ENCODE measurements at regions not wholly inside any gene's neighbourhood (a gene's known extent, or its start where the extent isn't known, plus 50 kb on each side); places are given as distances from the start of the nearest gene placed in this dataset.

DNA sequence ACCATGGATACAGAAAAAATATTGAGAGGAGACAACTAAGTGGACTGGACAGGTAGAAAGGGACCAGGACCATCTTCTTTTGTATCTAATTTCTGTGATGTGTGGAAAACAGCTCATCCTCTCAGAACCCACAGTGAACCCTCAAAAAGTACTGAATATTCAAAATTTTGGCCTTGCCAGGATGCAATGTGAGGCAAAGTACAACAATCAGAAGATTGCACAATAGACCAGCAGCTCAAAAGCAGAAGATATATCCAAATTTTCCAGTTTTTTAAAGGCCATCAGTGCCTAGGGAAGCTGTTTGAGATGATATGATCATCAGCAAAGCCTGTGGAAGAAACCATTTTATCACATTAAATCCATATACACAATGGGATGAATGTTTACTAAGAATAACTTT is 973.3 kb upstream of the MIR17HG start:
- no peaks in the 10 kb centered on the region for H3K27me3 ChIP-seq
- no peak overlapping the region for H3K27ac ChIP-seq
- no peaks in the 10 kb centered on the region for H3K9me3 ChIP-seq
- H3K36me3 ChIP-seq: no peaks in the 10 kb centered on the region
- H3K4me3 ChIP-seq: no peak overlapping the region
- TF ChIP-seq, protein P1, sequence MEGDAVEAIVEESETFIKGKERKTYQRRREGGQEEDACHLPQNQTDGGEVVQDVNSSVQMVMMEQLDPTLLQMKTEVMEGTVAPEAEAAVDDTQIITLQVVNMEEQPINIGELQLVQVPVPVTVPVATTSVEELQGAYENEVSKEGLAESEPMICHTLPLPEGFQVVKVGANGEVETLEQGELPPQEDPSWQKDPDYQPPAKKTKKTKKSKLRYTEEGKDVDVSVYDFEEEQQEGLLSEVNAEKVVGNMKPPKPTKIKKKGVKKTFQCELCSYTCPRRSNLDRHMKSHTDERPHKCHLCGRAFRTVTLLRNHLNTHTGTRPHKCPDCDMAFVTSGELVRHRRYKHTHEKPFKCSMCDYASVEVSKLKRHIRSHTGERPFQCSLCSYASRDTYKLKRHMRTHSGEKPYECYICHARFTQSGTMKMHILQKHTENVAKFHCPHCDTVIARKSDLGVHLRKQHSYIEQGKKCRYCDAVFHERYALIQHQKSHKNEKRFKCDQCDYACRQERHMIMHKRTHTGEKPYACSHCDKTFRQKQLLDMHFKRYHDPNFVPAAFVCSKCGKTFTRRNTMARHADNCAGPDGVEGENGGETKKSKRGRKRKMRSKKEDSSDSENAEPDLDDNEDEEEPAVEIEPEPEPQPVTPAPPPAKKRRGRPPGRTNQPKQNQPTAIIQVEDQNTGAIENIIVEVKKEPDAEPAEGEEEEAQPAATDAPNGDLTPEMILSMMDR (IDR thresholded peaks at IDR 0.05): no peak
- TF ChIP-seq POLR2A (IDR thresholded peaks at IDR 0.05): no peak
- no peaks in the 10 kb centered on the region for H3K4me1 ChIP-seq
- intact Hi-C loops (cut with DNase I): no loop called here
- no peak for DNase-seq

DNA sequence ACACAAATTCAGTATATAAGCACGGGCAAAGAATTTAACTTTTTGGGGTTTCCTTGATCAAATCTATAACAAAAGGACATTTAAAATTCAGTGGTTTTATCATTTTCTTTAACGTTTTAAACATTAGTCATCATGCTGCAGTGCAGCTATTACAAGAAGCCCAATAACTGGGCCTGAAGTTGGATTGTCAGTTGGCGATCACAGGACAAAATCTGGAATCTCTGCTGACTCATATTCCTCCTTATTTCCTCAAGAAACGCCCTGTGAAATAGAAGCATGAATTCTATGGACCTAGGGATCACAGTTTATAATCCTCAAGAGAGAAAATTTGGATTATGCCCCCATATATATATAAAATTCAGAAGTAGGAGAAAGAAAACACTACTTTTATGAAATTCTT is 971.6 kb upstream of the MIR17HG start:
- no peaks in the 10 kb centered on the region for H3K27me3 ChIP-seq
- intact Hi-C loops (cut with DNase I): no loop called here
- H3K27ac ChIP-seq: no peak overlapping the region
- DNase-seq: no peak
- 70 to 77% methylated on average over 4 of the region's 4 CpGs for WGBS, 2 donors
- no peaks in the 10 kb centered on the region for H3K36me3 ChIP-seq
- no peaks in the 10 kb centered on the region for H3K9me3 ChIP-seq
- TF ChIP-seq, protein P1 (IDR thresholded peaks at IDR 0.05): no peak
- TF ChIP-seq POLR2A (IDR thresholded peaks at IDR 0.05): no peak
- no peaks in the 10 kb centered on the region for H3K4me1 ChIP-seq
- no peak overlapping the region for H3K4me3 ChIP-seq

DNA sequence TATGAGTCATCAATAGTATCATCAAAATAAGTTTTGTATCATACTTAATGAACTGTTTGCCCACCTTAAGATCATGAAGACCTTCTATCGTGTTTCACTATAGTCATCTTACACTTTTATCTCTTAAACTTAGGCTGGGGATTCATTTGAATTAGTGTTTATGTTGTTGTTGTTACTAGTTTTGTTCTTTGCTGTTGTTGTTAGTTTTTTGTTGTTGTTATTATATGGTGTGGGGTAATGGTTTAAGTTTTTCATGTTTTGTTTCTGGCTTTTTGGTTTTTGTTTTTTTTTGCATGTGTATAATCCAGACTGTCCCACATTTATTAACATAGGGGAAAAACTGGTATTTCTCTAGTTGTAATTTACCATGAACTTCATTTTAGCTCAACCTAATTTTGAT is 965.1 kb upstream of the MIR17HG start:
- intact Hi-C loops (cut with DNase I): no loop called here
- 58 to 78% methylated on average over 1 of the region's 1 CpG for WGBS, 2 donors
- TF ChIP-seq POLR2A (IDR thresholded peaks at IDR 0.05): no peak
- TF ChIP-seq, protein P1 (IDR thresholded peaks at IDR 0.05): no peak
- Histone ChIP-seq H3K27ac (no peak overlapping the region), H3K27me3 (no peaks in the 10 kb centered on the region), H3K4me3 (no peak overlapping the region), H3K9me3 (no peaks in the 10 kb centered on the region), H3K4me1 (no peaks in the 10 kb centered on the region), H3K36me3 (no peaks in the 10 kb centered on the region)
- no peak for DNase-seq

DNA sequence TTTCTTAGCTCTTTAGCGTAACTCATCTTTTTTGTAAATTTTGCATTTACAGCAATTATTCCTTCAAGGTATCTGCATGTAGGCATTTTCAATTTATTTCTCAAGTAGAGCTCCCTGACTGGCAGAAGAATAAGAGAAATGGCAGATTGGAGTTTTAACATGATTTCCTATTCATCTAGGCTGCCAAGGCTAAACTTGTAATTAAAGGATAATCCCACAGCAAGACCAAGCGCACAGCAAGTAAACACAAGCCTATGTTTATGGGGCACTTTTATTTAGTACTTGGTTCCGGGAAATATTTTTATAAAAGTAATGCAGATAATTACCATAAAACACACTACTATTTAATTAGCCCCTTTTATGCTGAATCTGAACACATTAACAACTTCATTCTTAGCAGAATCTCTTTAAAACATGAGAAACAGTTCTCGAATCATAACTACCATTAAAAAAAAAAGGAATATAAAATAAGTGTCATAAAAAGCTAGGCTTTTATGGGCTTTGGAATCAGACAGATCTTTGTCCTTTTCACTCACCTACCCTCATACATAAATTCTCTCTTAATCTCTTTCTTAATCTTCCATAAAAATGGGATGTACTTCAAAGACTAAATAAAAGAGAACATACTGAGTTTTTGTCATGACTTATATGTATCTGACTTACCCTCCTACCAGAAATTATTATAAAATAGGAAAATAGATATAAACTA is 961.6 kb upstream of the MIR17HG start:
- no peak for TF ChIP-seq POLR2A (IDR thresholded peaks at IDR 0.05)
- TF ChIP-seq, protein P1 (IDR thresholded peaks at IDR 0.05): no peak
- WGBS, 2 donors: 72 to 79% methylated on average over 4 of the region's 4 CpGs
- Histone ChIP-seq H3K27me3 (no peaks in the 10 kb centered on the region), H3K27ac (no peak overlapping the region), H3K9me3 (peaks cover 0 to 5% (median 0%) of the 10 kb centered on the region in 3 donors), H3K36me3 (no peaks in the 10 kb centered on the region), H3K4me1 (no peaks in the 10 kb centered on the region), H3K4me3 (no peak overlapping the region)
- no peak for DNase-seq
- intact Hi-C loops (cut with DNase I): no loop called here

DNA sequence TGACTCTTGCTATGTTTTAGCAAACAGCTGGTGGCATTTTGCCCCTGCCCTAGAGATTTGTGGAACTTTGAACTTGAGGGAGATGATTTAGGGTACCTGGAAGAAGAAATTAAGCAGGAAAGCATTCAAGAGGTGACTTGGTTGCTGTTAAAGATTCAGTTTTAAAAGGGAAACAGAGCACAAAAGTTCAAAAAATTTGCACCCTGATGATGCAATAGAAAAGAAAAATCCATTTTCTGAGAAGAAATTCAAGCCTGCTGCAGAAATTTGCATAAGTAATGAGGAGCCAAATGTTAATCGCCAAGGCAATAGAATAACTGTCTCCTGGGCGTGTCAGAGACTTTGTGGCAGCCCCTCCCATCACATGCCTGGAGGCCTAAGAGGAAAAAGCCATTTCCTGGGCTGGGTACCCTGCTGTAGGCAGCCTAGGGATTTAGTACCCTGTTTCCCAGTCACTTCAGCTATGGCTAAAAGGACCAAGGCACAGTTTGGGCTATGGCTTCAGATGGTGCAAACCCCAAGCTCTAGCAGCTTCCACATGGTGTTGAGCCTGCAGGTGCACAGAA is 958.5 kb upstream of the MIR17HG start:
- peaks cover 0 to 5% (median 0%) of the 10 kb centered on the region in 3 donors for H3K9me3 ChIP-seq
- TF ChIP-seq, protein P1 (IDR thresholded peaks at IDR 0.05): no peak
- no peak for TF ChIP-seq POLR2A (IDR thresholded peaks at IDR 0.05)
- H3K27me3 ChIP-seq: no peaks in the 10 kb centered on the region
- H3K36me3 ChIP-seq: no peaks in the 10 kb centered on the region
- DNase-seq: no peak
- H3K4me3 ChIP-seq: no peak overlapping the region
- H3K27ac ChIP-seq: no peak overlapping the region
- intact Hi-C loops (cut with DNase I): no loop called here
- WGBS, 2 donors: 54 to 67% methylated on average over 2 of the region's 2 CpGs
- no peaks in the 10 kb centered on the region for H3K4me1 ChIP-seq

Data from esophagus squamous epithelium (tissue), 5 donors.